T-helper 1 cell treated with Interleukin-12 subunit alpha and Interleukin-12 subunit beta and Interleukin-4 antibody, amounts not matched to agents 30 μg/mL and 1 μg/mL, for 36 hours (primary cell): ENCODE measurements at regions not wholly inside any gene's neighbourhood (a gene's known extent, or its start where the extent isn't known, plus 50 kb on each side); places are given as distances from the start of the nearest gene placed in this dataset.

Source experiments
- H3K27ac Mint-ChIP-seq: one replicate; pipeline ENCODE4 v1.8.0; 2021; ENCODE audit warnings: mild to moderate bottlenecking, mixed read lengths
- H3K27me3 Mint-ChIP-seq: one replicate; pipeline ENCODE4 v1.8.0; 2021; ENCODE audit warnings: low read depth, mixed read lengths
- H3K36me3 Mint-ChIP-seq: one replicate; pipeline ENCODE4 v1.8.0; 2021; ENCODE audit warnings: low read depth, mixed read lengths
- H3K4me1 Mint-ChIP-seq: one replicate; pipeline ENCODE4 v1.8.0; 2021; ENCODE audit warnings: low read depth, mixed read lengths
- H3K4me3 Mint-ChIP-seq: one replicate; pipeline ENCODE4 v1.8.0; 2021; ENCODE audit warnings: mild to moderate bottlenecking, moderate library complexity, mixed read lengths
- H3K9me3 Mint-ChIP-seq: one replicate; pipeline ENCODE4 v1.8.0; 2021; ENCODE audit warnings: mixed read lengths

GRCh38 chr17:77718669-77718961 lies 239.9 kb upstream of the TNRC6C start:
- H3K27ac Mint-ChIP-seq, result no peak overlapping the region
- no peak overlapping the region for H3K4me3 Mint-ChIP-seq
- H3K9me3 Mint-ChIP-seq, result peaks cover 28% of the 10 kb centered on the region
- peaks cover 25% of the 10 kb centered on the region for H3K27me3 Mint-ChIP-seq
- H3K4me1 Mint-ChIP-seq, result no peaks in the 10 kb centered on the region
- peaks cover 5% of the 10 kb centered on the region for H3K36me3 Mint-ChIP-seq

DNA sequence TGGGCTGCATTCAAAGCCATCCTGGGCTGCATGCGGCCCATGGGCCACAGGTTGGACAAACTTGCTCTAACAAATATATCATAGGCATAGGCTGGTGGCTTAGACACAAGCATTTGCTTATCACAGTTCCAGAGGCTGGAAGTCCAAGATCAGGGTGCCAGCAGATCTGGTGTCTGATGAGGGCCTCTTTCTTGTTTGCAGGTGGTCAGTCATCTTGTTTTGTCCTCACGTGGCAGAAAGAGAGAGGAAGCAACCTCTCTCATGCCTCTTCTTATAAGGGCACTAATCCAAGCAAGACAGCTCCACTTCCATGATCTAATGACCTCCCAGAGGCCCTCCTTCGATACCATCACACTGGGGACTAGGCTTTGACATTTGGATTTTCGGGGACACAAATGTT lies 238.7 kb upstream of the TNRC6C start:
- H3K27me3 Mint-ChIP-seq, result peaks cover 16% of the 10 kb centered on the region
- no peak overlapping the region for H3K4me3 Mint-ChIP-seq
- H3K9me3 Mint-ChIP-seq, result peaks cover 19% of the 10 kb centered on the region
- no peaks in the 10 kb centered on the region for H3K4me1 Mint-ChIP-seq
- peaks cover 3% of the 10 kb centered on the region for H3K36me3 Mint-ChIP-seq
- H3K27ac Mint-ChIP-seq, result no peak overlapping the region

DNA sequence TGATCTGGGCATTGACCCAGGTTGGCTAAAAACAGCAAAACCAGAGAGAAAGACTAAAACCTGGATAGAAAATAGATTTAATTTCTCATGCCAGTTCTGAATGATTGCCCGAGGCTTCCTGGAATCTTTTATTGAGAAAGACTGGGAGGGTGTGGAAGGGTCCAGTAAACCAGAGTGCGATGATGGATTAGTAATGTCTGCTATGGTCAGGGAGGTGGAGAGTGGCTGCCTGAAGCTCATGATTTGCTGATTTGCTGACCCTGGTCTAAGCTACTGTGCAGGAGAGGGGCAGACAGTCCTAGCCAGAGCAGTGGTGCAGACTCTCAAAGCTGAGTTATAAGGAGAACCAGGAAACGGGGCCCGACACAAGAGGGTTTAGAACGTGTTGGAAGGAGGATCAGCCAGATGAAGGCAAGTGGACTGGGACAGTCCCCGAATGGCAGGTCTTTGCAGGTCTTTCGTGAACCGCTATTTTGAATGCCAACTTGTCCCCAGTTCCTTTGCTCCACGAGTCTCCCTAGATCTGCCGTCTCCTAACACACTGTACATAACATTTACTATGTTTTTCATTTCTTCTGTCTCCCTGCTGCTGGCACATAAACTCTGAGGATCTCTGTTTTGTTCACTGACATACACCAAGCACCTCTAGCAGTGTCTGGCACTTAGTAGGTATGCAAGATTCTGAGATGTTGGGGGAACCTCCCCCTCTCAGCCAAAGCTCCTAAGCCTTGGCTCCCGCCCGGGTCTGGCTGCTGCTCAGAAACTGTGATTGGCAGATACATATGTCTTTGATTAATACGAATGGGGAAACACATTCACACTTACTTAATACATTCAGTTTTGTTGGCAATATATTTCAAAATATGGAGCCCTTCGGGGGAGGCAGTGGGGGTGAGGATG lies 237.3 kb upstream of the TNRC6C start:
- H3K27ac Mint-ChIP-seq, result no peak overlapping the region
- no peak overlapping the region for H3K4me3 Mint-ChIP-seq
- H3K27me3 Mint-ChIP-seq, result peaks cover 7% of the 10 kb centered on the region
- peaks cover 3% of the 10 kb centered on the region for H3K36me3 Mint-ChIP-seq
- no peaks in the 10 kb centered on the region for H3K4me1 Mint-ChIP-seq
- H3K9me3 Mint-ChIP-seq, result peaks cover 14% of the 10 kb centered on the region

DNA sequence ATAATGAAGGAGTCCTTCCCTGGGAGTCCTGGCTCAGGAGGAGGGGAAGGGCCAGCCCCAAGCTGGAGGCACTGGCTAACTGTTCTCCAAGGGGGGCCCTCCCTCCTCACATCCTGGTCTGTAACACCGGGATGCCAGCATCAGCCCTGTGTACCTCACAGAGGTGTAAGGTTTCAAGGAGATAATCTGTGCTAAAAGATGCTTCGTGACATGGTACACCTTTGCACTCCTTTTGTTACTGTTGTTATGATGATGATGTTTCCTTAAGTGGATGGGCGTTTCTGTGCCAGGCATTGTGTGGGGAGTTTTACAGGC lies 236.7 kb upstream of the TNRC6C start:
- Mint-ChIP-seq H3K27me3 (peaks cover 4% of the 10 kb centered on the region), H3K9me3 (peaks cover 14% of the 10 kb centered on the region), H3K4me3 (no peak overlapping the region), H3K27ac (no peak overlapping the region), H3K36me3 (peaks cover 3% of the 10 kb centered on the region), H3K4me1 (no peaks in the 10 kb centered on the region)

DNA sequence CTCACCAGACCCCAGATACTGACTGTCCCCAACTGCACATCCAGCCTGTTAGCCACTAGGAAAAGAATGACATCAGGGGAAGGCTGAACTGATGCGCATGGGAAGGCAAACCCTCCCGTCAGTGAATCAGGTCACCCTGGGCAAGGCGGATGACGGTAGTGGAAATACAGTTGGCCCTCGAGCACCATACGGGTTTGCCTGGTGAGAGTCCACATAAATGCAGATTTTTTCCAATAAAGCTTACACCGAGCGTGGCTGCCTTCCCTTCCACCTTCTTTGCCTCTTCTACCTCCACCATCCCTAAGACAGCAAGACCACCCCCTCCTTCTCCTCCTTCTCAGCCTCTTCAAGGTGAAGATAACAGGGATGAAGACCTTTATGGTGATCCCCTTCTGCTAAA lies 236.1 kb upstream of the TNRC6C start:
- no peaks in the 10 kb centered on the region for H3K27me3 Mint-ChIP-seq
- H3K4me3 Mint-ChIP-seq, result no peak overlapping the region
- no peak overlapping the region for H3K27ac Mint-ChIP-seq
- no peaks in the 10 kb centered on the region for H3K4me1 Mint-ChIP-seq
- H3K9me3 Mint-ChIP-seq, result peaks cover 11% of the 10 kb centered on the region
- peaks cover 3% of the 10 kb centered on the region for H3K36me3 Mint-ChIP-seq

DNA sequence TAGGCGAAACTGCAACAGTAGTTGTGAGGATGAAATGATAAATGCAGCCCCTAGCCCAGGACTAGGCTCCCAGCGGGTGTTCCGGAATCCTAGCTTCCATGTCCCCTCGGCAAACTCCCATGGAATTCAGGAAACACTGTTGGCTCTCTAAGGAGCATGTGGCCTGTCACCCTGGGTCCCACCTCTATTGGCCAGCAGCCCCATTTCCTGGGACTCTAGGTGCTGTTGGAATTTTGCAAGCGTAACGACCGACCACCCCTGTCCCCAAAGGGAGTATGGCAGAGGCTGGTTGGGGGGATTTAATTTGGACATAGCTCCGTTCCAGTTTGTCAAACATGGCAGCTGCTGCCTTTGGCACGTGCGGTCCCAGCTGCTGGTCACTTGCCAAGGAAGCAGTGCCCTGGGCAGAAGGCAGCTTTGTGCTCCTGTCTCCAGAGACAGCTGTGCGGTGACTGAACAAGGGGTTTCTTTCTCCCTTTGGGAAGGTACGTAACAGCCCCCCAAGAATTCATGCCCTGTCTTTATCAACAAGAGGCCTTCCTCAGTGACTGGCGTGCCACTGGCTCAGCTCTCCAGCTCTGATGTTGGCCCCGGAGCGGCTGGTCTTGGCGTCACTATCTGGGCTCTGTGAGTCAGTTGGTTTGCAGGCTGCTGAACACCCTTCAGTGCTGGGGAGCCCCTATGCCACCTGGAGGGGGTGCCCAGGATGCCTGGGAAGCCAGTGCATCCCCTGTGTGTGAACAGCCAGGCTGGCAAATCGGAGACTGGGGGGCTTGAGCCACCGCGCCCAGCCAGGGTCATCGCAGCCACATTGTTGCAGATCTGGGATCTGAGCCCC lies 235.2 kb upstream of the TNRC6C start:
- H3K36me3 Mint-ChIP-seq, result peaks cover 3% of the 10 kb centered on the region
- H3K4me3 Mint-ChIP-seq, result no peak overlapping the region
- H3K27ac Mint-ChIP-seq, result no peak overlapping the region
- H3K27me3 Mint-ChIP-seq, result no peaks in the 10 kb centered on the region
- peaks cover 2% of the 10 kb centered on the region for H3K4me1 Mint-ChIP-seq
- H3K9me3 Mint-ChIP-seq, result peaks cover 8% of the 10 kb centered on the region

DNA sequence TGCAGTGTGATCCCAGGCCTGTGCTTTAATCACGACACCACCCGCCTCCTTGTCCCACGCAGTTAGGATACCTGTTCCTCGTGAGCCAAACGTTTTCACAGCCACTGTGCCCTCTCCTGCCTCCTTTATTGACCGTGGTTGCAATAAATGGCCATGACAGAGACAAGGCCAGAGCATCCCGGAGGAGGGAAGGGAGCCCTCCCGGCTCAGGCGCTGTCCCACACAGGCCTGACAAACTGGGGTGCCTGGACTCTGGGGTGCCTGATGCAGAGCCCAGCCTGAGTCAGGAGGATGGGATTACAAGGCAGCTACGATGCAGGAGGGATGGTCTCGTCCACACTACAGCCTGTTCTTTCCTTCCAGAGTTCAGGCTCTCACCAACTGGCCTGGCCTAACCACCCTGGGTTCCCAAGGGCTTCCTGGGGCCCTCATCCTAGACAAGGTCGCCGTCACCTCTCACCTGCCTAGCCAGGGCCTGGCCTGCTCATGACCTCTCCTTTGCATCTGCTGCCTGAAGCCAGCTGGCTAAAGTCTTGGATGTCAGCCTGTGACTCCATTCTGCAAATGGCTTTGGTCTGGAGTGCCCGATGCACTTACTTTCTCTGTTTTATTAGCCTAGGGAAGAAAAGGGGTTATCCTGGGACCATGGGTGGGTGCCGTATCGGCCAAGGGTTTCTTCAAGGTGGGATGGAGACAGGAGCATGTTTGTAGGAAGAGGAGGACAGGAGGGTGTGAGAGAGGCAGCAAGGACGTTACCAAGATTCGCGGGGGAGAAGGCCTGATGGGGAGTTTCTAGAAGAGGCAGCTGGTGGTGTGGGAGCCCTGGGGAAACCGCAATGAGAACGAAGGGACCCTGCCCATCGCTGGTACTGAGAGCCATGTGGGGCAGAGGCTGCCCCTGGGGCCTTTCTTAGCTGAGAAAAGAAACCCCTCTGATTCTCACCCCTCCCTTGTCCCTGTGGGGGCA lies 234.3 kb upstream of the TNRC6C start:
- no peak overlapping the region for H3K27ac Mint-ChIP-seq
- no peak overlapping the region for H3K4me3 Mint-ChIP-seq
- no peaks in the 10 kb centered on the region for H3K36me3 Mint-ChIP-seq
- H3K9me3 Mint-ChIP-seq, result no peaks in the 10 kb centered on the region
- H3K4me1 Mint-ChIP-seq, result peaks cover 2% of the 10 kb centered on the region
- peaks cover 7% of the 10 kb centered on the region for H3K27me3 Mint-ChIP-seq

- H3K4me1 Mint-ChIP-seq, result peaks cover 2% of the 10 kb centered on the region
- no peak overlapping the region for H3K27ac Mint-ChIP-seq
- no peak overlapping the region for H3K4me3 Mint-ChIP-seq
Observed at GRCh38 chr17:77724876-77725615, 233.5 kb upstream of the TNRC6C start.

DNA sequence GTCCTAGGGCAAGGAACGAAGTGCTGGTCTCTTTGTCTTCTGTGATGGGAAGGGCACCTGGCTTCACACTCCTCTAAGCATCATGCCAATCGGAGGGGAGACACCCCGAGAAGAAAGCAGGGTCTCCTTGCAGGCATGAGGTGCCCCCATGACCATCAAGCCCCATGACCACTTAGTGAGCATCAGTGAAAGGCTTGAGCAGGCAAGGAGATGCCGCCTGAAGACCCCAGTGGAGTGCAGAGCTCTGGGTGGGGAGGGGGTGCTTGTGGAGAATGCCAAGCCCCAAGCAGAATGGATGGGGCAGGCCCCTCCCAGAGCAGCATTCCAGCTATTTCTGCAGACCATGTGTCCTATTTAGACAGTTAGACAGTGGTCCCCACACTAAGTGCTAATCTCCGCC lies 232.7 kb upstream of the TNRC6C start:
- H3K4me3 Mint-ChIP-seq, result no peak overlapping the region
- H3K27me3 Mint-ChIP-seq, result peaks cover 12% of the 10 kb centered on the region
- H3K9me3 Mint-ChIP-seq, result no peaks in the 10 kb centered on the region
- no peak overlapping the region for H3K27ac Mint-ChIP-seq
- H3K36me3 Mint-ChIP-seq, result no peaks in the 10 kb centered on the region
- H3K4me1 Mint-ChIP-seq, result peaks cover 2% of the 10 kb centered on the region

More at GRCh38 chr17:77724876-77725615, 233.5 kb upstream of the TNRC6C start:
- Mint-ChIP-seq H3K27me3 (peaks cover 7% of the 10 kb centered on the region), H3K36me3 (no peaks in the 10 kb centered on the region), H3K9me3 (no peaks in the 10 kb centered on the region)

GRCh38 chr17:77726549-77727006 lies 231.9 kb upstream of the TNRC6C start:
- peaks cover 12% of the 10 kb centered on the region for H3K27me3 Mint-ChIP-seq
- no peaks in the 10 kb centered on the region for H3K9me3 Mint-ChIP-seq
- no peaks in the 10 kb centered on the region for H3K36me3 Mint-ChIP-seq
- H3K27ac Mint-ChIP-seq, result no peak overlapping the region
- H3K4me3 Mint-ChIP-seq, result no peak overlapping the region
- peaks cover 2% of the 10 kb centered on the region for H3K4me1 Mint-ChIP-seq

GRCh38 chr17:77727037-77727615 lies 231.4 kb upstream of the TNRC6C start:
- H3K4me1 Mint-ChIP-seq, result peaks cover 2% of the 10 kb centered on the region
- H3K4me3 Mint-ChIP-seq, result no peak overlapping the region
- no peaks in the 10 kb centered on the region for H3K9me3 Mint-ChIP-seq
- no peak overlapping the region for H3K27ac Mint-ChIP-seq
- no peaks in the 10 kb centered on the region for H3K36me3 Mint-ChIP-seq
- peaks cover 17% of the 10 kb centered on the region for H3K27me3 Mint-ChIP-seq

- Mint-ChIP-seq H3K4me1 (peaks cover 2% of the 10 kb centered on the region), H3K27me3 (peaks cover 23% of the 10 kb centered on the region), H3K4me3 (no peak overlapping the region), H3K9me3 (peaks cover 7% of the 10 kb centered on the region), H3K27ac (no peak overlapping the region), H3K36me3 (no peaks in the 10 kb centered on the region)
Observed at GRCh38 chr17:77728474-77728795, 230.1 kb upstream of the TNRC6C start.

- Mint-ChIP-seq H3K36me3 (no peaks in the 10 kb centered on the region), H3K9me3 (peaks cover 7% of the 10 kb centered on the region), H3K27ac (no peak overlapping the region), H3K4me3 (no peak overlapping the region), H3K27me3 (peaks cover 23% of the 10 kb centered on the region), H3K4me1 (peaks cover 2% of the 10 kb centered on the region)
Observed at GRCh38 chr17:77728871-77729270, 229.6 kb upstream of the TNRC6C start.
